Fibroblast of lung (primary cell): ENCODE measurements at regions not wholly inside any gene's neighbourhood (a gene's known extent, or its start where the extent isn't known, plus 50 kb on each side); places are given as distances from the start of the nearest gene placed in this dataset.
"Not testable (repeated sequence)": the region's sequence is repeated elsewhere in the genome, so short reads cannot be mapped to it uniquely, and the experiment has no call there.

Experiments used
- DNase-seq, 2 donors: peaks; one replicate each; pipeline versions ENCODE4 v3.0.0 to v3.0.0-alpha.2; 2010; ENCODE audit warnings: low read depth in 2 of 2
- H2AFZ ChIP-seq: 2 replicates; pipeline ENCODE4 v1.5.1; 2012; ENCODE audit warnings: low read length, control low read depth, inconsistent platforms
- H3K27ac ChIP-seq: 2 replicates; pipeline ENCODE4 v1.5.1; 2011; ENCODE audit warnings: low read length, control low read depth; ENCODE audit not compliant: insufficient read depth
- H3K27me3 ChIP-seq: 2 replicates; pipeline ENCODE4 v1.5.1; 2011; ENCODE audit warnings: mild to moderate bottlenecking, low read length; ENCODE audit not compliant: control insufficient read depth, insufficient read depth
- H3K36me3 ChIP-seq: 2 replicates; pipeline ENCODE4 v1.5.1; 2011; ENCODE audit warnings: low read length; ENCODE audit not compliant: control insufficient read depth, insufficient read depth
- H3K4me1 ChIP-seq: 2 replicates; pipeline ENCODE4 v1.5.1; 2011; ENCODE audit warnings: low read length; ENCODE audit not compliant: control insufficient read depth, insufficient read depth; ENCODE audit errors: extremely low read depth
- H3K4me2 ChIP-seq: 2 replicates; pipeline ENCODE4 v1.5.1; 2011; ENCODE audit warnings: low read length, control low read depth; ENCODE audit not compliant: insufficient read depth; ENCODE audit errors: extremely low read depth
- H3K4me3 ChIP-seq, 4 experiments: fragments of 200-600 bp in 1 of 4; sonication (generic) in 1 of 4; replicated peaks in 1 of 4; 2 replicates each; pipeline ENCODE4 v1.5.1; 2011 to 2016; ENCODE audit warnings: low read length in 4 of 4, low read depth in 3 of 4, mild to moderate bottlenecking in 3 of 4, control low read depth in 2 of 4, inconsistent platforms in 1 of 4, mixed read lengths in 1 of 4; ENCODE audit not compliant: insufficient read depth in 1 of 4; ENCODE audit errors: control extremely low read depth in 1 of 4
- H3K79me2 ChIP-seq: 2 replicates; pipeline ENCODE4 v1.5.1; 2012; ENCODE audit warnings: mild to moderate bottlenecking, low read length, inconsistent platforms; ENCODE audit not compliant: control insufficient read depth, insufficient read depth
- H3K9ac ChIP-seq: 2 replicates; pipeline ENCODE4 v1.5.1; 2011; ENCODE audit warnings: mild to moderate bottlenecking, low read length, control low read depth; ENCODE audit not compliant: insufficient read depth
- H3K9me3 ChIP-seq: 2 replicates; pipeline ENCODE4 v1.5.1; 2012; ENCODE audit warnings: low read depth, low read length; ENCODE audit not compliant: control insufficient read depth, insufficient read depth
- H4K20me1 ChIP-seq: 2 replicates; pipeline ENCODE4 v1.5.1; 2011; ENCODE audit warnings: low read length; ENCODE audit not compliant: control insufficient read depth, insufficient read depth; ENCODE audit errors: extremely low read depth
- EZH2 ChIP-seq: IDR thresholded peaks from 2 replicates; pipeline ENCODE4 v1.5.1; 2012; ENCODE audit warnings: low read length, control low read depth, mild to moderate bottlenecking; ENCODE audit errors: missing control alignments
- TF ChIP-seq, protein P1 (sequence below), 2 donors: IDR thresholded peaks in 1 of 2; conservative IDR thresholded peaks in 1 of 2; 1 replicate in 1 of 2; 2 replicates in 1 of 2; pipeline ENCODE4 v1.5.1; 2011 to 2012; ENCODE audit warnings: low read length in 2 of 2, control low read depth in 1 of 2, inconsistent platforms in 1 of 2, low read depth in 1 of 2, mild to moderate bottlenecking in 1 of 2

DNA sequence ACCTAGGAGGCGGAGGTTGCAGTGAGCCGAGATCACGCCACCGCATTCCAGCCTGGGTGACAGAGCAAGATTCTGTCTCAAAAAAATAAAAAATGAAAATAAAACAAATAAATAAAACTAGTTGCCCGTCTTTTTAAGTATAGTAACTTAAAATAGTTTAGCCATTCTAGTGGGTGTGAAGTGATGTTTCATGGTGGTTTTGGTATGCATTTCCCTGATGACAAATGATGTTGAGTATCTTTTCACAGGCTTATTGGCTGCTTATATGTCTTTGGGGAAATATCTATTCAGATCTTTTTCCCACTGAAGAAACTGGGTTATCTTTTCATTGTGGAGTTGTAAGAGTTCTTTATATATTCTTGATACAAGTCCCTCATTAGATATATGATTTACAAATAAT lies 102.4 kb upstream of the METAP2 start:
- Histone ChIP-seq H3K9me3 (no peaks in the 10 kb centered on the region), H3K79me2 (no peaks in the 10 kb centered on the region), H3K36me3 (no peaks in the 10 kb centered on the region), H3K27ac (no peak overlapping the region), H3K4me1 (no peaks in the 10 kb centered on the region), H3K9ac (no peak overlapping the region), H3K27me3 (no peaks in the 10 kb centered on the region), H3K4me3 (no peak overlapping the region), H2AFZ (no peak overlapping the region), H4K20me1 (no peaks in the 10 kb centered on the region), H3K4me2 (no peak overlapping the region)
- TF ChIP-seq EZH2, result no peak
- TF ChIP-seq, protein P1, sequence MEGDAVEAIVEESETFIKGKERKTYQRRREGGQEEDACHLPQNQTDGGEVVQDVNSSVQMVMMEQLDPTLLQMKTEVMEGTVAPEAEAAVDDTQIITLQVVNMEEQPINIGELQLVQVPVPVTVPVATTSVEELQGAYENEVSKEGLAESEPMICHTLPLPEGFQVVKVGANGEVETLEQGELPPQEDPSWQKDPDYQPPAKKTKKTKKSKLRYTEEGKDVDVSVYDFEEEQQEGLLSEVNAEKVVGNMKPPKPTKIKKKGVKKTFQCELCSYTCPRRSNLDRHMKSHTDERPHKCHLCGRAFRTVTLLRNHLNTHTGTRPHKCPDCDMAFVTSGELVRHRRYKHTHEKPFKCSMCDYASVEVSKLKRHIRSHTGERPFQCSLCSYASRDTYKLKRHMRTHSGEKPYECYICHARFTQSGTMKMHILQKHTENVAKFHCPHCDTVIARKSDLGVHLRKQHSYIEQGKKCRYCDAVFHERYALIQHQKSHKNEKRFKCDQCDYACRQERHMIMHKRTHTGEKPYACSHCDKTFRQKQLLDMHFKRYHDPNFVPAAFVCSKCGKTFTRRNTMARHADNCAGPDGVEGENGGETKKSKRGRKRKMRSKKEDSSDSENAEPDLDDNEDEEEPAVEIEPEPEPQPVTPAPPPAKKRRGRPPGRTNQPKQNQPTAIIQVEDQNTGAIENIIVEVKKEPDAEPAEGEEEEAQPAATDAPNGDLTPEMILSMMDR (conservative IDR thresholded peaks at IDR 0.05 in 1 of 2, IDR thresholded peaks at IDR 0.05 in 1 of 2; ENCODE audit: low read depth in 1 of 2, low read length in 2 of 2), result no peak
- no peak for DNase-seq

DNA sequence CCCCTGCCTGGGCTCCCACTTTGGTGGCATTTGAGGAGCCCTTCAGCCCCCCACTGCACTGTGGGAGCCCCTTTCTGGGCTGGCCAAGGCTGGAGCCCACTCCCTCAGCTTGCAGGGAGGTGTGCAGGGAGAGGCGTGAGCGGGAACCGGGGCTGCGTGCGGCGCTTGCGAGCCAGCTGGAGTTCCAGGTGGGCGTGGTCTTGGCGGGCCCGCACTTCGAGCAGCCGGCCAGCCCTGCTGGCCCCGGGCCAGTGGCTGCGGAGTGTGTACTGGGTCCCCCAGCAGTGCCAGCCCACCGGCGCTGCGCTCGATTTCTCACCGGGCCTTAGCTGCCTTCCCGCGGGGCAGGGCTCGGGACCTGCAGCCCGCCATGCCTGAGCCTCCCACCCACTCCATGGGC lies 94.5 kb upstream of the METAP2 start:
- H3K36me3 ChIP-seq, H3K27me3 ChIP-seq, H3K4me3 ChIP-seq, H4K20me1 ChIP-seq, H3K79me2 ChIP-seq, H3K9me3 ChIP-seq, DNase-seq, H2AFZ ChIP-seq, H3K27ac ChIP-seq, H3K4me1 ChIP-seq, H3K4me2 ChIP-seq, H3K9ac ChIP-seq: not testable (repeated sequence)

DNA sequence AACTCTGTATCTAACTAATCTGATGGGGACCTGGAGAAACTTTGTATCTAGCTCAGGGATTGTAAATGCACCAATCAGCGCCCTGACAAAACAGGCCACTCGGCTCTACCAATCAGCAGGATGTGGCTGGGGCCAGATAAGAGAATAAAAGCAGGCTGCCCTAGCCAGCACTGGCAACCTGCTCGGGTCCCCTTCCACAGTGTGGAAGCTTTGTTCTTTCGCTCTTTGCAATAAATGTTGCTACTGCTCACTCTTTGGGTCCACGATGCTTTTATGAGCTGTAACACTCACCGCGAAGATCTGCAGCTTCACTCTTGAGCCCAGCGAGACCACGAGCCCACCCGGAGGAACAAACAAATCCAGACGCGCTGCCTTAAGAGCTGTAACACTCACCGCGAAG lies 93.6 kb upstream of the METAP2 start:
- H3K9ac ChIP-seq, H3K27me3 ChIP-seq, DNase-seq, H3K4me1 ChIP-seq, H2AFZ ChIP-seq, H4K20me1 ChIP-seq, H3K9me3 ChIP-seq, H3K4me3 ChIP-seq, H3K4me2 ChIP-seq, H3K27ac ChIP-seq, H3K36me3 ChIP-seq, H3K79me2 ChIP-seq: not testable (repeated sequence)

DNA sequence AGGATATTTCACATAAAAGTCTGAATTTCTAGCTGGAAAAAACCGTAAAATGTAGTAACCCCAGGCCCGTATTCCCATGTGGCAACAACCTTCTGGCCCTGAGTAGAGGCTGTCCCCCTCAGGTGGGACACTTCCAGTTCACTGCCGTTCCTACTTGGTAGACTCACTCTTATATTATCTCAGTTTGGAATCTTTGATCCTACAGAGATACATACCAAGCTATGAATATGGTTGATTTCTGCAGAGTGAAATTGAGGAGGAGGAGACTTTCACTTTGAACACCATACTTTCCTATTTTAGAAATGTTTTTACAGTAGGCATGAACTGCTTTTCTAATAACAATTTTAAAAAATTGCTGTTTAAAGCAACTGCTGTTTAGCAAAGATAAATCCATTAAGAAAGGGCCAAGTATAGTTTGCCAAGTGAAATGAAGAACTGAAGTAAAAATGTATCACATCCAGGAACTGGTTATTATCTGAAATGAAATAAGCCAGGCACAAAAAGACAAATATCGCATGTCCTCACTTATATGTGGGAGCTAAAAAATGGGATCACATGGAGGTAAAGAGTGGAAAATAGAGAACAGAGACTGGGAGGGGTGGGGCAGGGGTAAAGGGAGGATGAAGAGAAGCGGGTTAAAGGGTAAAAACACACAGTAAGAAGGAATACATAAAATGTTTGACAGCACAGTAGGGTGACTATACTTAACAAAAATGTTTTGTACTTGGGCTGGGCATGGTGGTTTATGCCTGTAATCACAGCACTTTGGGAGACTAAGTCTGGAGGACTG lies 92.8 kb upstream of the METAP2 start:
- Histone ChIP-seq H3K9me3 (no peaks in the 10 kb centered on the region), H4K20me1 (no peaks in the 10 kb centered on the region), H2AFZ (no peak overlapping the region), H3K4me1 (peaks cover 10% of the 10 kb centered on the region), H3K27me3 (no peaks in the 10 kb centered on the region), H3K4me3 (no peak overlapping the region), H3K9ac (no peak overlapping the region), H3K27ac (no peak overlapping the region), H3K4me2 (no peak overlapping the region), H3K36me3 (no peaks in the 10 kb centered on the region), H3K79me2 (no peaks in the 10 kb centered on the region)
- TF ChIP-seq, protein P1 (conservative IDR thresholded peaks at IDR 0.05 in 1 of 2, IDR thresholded peaks at IDR 0.05 in 1 of 2; ENCODE audit: low read depth in 1 of 2, low read length in 2 of 2), result no peak
- TF ChIP-seq EZH2, result no peak
- DNase-seq, result peak; percentile 17 to 61
